ENCODE measurements at regions not wholly inside any gene's neighbourhood (a gene's known extent, or its start where the extent isn't known, plus 50 kb on each side); places are given as distances from the start of the nearest gene placed in this dataset.

DNA sequence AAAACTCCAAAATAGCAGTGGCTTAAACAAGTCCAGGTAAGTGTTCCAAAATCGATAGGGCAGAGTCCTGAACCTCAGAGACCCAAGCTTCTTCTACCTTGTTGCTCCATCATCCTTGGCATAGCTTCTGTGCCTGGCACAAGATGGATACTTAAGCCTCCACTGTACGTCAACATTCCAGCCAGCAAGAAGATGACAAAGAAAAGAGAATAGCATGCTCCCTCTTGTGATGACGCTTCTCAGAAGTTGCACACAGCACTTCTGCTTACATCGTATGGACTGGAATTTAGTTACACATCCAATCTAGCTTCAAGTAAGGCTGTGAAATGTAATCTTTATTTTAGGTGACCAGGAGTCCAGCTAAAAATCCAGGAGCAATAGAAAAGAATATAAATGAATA is 227.4 kb downstream of the ESM1 start:
- TF ChIP-seq POLR2A (IDR thresholded peaks at IDR 0.05; ENCODE audit: low read depth, low read length) = no peak
- no peak for TF ChIP-seq TAF1 (IDR thresholded peaks at IDR 0.05; ENCODE audit: borderline replicate concordance, low read depth, low read length)

All from GM12892 (cell line).